ENCODE measurements at regions not wholly inside any gene's neighbourhood (a gene's known extent, or its start where the extent isn't known, plus 50 kb on each side); places are given as distances from the start of the nearest gene placed in this dataset.

DNA sequence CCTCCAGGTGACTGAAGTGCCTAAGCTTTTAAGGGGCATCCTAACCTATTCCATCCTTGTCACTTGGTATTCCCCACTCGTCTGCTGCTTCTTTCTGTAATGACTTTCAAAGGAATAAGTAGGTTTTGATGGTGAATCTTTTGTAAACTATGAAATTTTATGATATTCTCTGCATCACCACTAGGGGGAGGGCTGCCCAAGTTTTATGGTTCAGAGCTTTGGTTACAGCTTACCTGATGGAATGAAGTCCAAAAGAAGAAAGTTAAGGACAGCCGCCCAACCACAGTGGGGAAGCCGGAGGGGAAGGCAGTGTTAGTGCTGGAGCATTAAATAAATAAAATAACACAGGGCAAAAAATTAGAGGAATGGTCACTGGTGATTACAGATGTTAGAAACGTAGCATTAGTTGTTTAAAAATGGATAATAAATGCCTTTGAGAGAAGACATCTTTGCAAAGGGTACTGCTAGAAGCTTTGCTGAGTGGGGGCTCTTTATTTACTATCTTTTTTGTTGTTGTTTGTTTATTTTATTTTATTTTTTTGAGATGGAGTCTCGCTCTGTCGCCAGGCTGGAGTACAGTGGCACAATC is 204.9 kb downstream of the GBA3 start:
- Histone ChIP-seq H3K27me3 (ENCODE audit: control insufficient read depth, insufficient read depth, low read length) (no peaks in the 10 kb centered on the region), H3K9me3 (ENCODE audit: control insufficient read depth, insufficient read depth, low read depth, low read length) (no peaks in the 10 kb centered on the region), H3K27ac (ENCODE audit: low read length) (no peak overlapping the region), H3K36me3 (ENCODE audit: control insufficient read depth, insufficient read depth, low read length) (no peaks in the 10 kb centered on the region), H3K4me1 (ENCODE audit: control insufficient read depth, insufficient read depth, low read length) (no peaks in the 10 kb centered on the region), H3K4me3 (ENCODE audit: low read depth in 2 of 2, low read length in 2 of 2) (no peak overlapping the region)
- CTCF ChIA-PET = no interaction called here
- in situ Hi-C loops (cut with HindIII; ENCODE audit: low pct_unique_long_range_greater_than_20kb, low sequenced_read_pairs) = no loop called here
- POLR2A ChIA-PET = no interaction called here
- intact Hi-C loops (cut with micrococcal nuclease; ENCODE audit: unreplicated experiment) = no loop called here
- TF ChIP-seq SIN3A (IDR thresholded peaks at IDR 0.05; ENCODE audit: borderline replicate concordance, insufficient read depth, low read depth, low read length) (no peak), POLR2AphosphoS5 (IDR thresholded peaks at IDR 0.05; ENCODE audit: low read depth, low read length) (no peak)
- TF ChIP-seq, protein P1, sequence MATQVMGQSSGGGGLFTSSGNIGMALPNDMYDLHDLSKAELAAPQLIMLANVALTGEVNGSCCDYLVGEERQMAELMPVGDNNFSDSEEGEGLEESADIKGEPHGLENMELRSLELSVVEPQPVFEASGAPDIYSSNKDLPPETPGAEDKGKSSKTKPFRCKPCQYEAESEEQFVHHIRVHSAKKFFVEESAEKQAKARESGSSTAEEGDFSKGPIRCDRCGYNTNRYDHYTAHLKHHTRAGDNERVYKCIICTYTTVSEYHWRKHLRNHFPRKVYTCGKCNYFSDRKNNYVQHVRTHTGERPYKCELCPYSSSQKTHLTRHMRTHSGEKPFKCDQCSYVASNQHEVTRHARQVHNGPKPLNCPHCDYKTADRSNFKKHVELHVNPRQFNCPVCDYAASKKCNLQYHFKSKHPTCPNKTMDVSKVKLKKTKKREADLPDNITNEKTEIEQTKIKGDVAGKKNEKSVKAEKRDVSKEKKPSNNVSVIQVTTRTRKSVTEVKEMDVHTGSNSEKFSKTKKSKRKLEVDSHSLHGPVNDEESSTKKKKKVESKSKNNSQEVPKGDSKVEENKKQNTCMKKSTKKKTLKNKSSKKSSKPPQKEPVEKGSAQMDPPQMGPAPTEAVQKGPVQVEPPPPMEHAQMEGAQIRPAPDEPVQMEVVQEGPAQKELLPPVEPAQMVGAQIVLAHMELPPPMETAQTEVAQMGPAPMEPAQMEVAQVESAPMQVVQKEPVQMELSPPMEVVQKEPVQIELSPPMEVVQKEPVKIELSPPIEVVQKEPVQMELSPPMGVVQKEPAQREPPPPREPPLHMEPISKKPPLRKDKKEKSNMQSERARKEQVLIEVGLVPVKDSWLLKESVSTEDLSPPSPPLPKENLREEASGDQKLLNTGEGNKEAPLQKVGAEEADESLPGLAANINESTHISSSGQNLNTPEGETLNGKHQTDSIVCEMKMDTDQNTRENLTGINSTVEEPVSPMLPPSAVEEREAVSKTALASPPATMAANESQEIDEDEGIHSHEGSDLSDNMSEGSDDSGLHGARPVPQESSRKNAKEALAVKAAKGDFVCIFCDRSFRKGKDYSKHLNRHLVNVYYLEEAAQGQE (IDR thresholded peaks at IDR 0.05; ENCODE audit: insufficient read depth in 1 of 2, low read depth in 2 of 2, low read length in 1 of 2) = no peak
- TF ChIP-seq, protein P2, sequence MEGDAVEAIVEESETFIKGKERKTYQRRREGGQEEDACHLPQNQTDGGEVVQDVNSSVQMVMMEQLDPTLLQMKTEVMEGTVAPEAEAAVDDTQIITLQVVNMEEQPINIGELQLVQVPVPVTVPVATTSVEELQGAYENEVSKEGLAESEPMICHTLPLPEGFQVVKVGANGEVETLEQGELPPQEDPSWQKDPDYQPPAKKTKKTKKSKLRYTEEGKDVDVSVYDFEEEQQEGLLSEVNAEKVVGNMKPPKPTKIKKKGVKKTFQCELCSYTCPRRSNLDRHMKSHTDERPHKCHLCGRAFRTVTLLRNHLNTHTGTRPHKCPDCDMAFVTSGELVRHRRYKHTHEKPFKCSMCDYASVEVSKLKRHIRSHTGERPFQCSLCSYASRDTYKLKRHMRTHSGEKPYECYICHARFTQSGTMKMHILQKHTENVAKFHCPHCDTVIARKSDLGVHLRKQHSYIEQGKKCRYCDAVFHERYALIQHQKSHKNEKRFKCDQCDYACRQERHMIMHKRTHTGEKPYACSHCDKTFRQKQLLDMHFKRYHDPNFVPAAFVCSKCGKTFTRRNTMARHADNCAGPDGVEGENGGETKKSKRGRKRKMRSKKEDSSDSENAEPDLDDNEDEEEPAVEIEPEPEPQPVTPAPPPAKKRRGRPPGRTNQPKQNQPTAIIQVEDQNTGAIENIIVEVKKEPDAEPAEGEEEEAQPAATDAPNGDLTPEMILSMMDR (IDR thresholded peaks at IDR 0.05) = peak; percentile 77
- DNase-seq (ENCODE audit: low read depth, low spot score) (peak; percentile 18), ATAC-seq (no peak)
- no TSS peak for BruUV-seq (replicated peaks)

DNA sequence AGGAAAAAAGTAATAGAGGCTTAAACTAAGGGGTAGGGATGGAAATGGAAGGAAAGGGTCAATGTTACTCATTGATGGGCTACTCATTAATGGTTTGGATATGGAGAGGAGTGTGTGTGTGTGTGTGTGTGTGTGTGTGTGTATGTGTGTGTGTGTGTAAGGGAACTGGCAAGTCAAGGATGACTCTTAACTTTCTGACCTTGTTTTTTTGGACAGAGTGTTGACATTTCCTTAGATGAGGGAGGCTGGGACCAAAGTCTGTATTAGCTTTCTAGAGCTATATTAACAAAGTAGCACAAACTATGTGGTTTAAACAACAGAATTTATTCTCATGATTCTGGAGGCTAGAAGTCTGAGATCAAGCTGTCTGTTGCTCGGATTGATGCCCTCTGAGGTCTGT is 202.7 kb downstream of the GBA3 start:
- ATAC-seq (no peak), DNase-seq (ENCODE audit: low read depth, low spot score) (no peak)
- intact Hi-C loops (cut with micrococcal nuclease; ENCODE audit: unreplicated experiment) (no loop called here), in situ Hi-C loops (cut with HindIII; ENCODE audit: low pct_unique_long_range_greater_than_20kb, low sequenced_read_pairs) (no loop called here)
- no peaks in the 10 kb centered on the region for H3K4me1 ChIP-seq (ENCODE audit: control insufficient read depth, insufficient read depth, low read length)
- TF ChIP-seq SIN3A (IDR thresholded peaks at IDR 0.05; ENCODE audit: borderline replicate concordance, insufficient read depth, low read depth, low read length) (no peak), TCF7L2 (IDR thresholded peaks at IDR 0.05; ENCODE audit: low read depth, low read length) (no peak), POLR2AphosphoS5 (IDR thresholded peaks at IDR 0.05; ENCODE audit: low read depth, low read length) (no peak)
- TF ChIP-seq, protein P1 (IDR thresholded peaks at IDR 0.05; ENCODE audit: insufficient read depth in 1 of 2, low read depth in 2 of 2, low read length in 1 of 2) = no peak
- TF ChIP-seq, protein P2 (IDR thresholded peaks at IDR 0.05) = no peak
- no peaks in the 10 kb centered on the region for H3K9me3 ChIP-seq (ENCODE audit: control insufficient read depth, insufficient read depth, low read depth, low read length)
- ChIA-PET CTCF (interaction anchor here (0.7 kb wide), 1 partner anchor 1719 kb away, joined by 10 read pairs; no protein-coding TSS in a partner anchor), POLR2A (no interaction called here)
- no peak overlapping the region for H3K4me3 ChIP-seq (ENCODE audit: low read depth in 2 of 2, low read length in 2 of 2)
- no peaks in the 10 kb centered on the region for H3K27me3 ChIP-seq (ENCODE audit: control insufficient read depth, insufficient read depth, low read length)
- no peaks in the 10 kb centered on the region for H3K36me3 ChIP-seq (ENCODE audit: control insufficient read depth, insufficient read depth, low read length)
- H3K27ac ChIP-seq (ENCODE audit: low read length) = no peak overlapping the region
- BruUV-seq (replicated peaks) = no TSS peak
